GM19468 (cell line): ENCODE measurements at regions not wholly inside any gene's neighbourhood (a gene's known extent, or its start where the extent isn't known, plus 50 kb on each side); places are given as distances from the start of the nearest gene placed in this dataset.
"Not testable (repeated sequence)": the region's sequence is repeated elsewhere in the genome, so short reads cannot be mapped to it uniquely, and the experiment has no call there.

Experiments used
- ATAC-seq: cut with Tn5 transposase; IDR thresholded peaks from one replicate; pipeline ENCODE4 v1.9.1; 2021; ENCODE audit warnings: mild to moderate bottlenecking, moderate library complexity, moderate number of reproducible peaks; ENCODE audit not compliant: unreplicated experiment; ENCODE audit errors: extremely low read depth

DNA sequence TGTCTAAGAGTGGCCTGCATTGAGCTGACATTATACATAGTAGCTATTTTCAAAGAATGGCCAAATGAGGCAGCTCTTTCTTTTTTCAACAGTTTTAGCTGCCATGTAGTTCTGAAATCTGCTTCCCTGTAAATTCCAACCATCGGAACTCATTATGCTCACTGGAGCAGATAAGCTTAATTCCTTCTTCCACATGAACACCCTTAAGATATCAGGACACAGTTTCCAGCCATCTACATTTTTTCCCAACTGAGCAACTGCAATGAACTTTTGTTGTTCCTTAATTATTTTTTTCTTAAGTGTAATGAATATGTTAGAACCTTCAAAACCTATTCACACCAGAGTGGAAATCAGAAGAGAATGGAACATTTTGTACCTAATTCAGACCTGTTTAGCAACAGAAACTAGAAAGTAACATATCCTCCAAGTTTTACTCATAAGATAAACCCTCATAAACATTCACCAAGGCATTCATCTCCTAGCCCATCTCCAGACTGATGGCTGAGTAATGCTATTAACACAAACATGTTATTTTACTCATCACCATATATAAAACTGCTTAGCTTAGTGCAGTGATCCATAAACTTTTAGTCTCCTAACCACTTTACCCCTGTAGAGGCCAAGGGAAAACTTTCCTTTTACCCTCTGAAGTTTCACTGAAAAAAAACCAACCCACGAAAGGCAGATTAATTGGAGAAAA is 296.1 kb upstream of the SYT1 start:
- ATAC-seq, result no peak

DNA sequence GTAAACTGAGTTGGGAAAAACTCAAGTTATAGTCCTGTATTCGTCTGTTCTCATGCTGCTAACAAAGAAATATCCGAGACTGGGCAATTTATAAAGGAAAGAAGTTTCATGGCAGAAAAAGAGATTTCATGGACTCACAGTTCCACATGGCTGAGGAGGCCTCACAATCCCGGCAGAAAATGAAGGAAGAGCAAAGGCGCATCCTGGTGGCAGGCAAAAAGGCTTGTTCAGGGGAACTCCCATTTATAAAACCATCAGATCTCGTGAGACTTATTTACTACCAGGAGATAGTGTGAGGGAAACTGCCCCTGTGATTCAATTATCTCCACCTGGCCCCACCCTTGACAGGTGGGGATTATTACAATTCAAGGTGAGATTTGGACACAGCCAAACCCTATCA is 292.6 kb upstream of the SYT1 start:
- no peak for ATAC-seq

DNA sequence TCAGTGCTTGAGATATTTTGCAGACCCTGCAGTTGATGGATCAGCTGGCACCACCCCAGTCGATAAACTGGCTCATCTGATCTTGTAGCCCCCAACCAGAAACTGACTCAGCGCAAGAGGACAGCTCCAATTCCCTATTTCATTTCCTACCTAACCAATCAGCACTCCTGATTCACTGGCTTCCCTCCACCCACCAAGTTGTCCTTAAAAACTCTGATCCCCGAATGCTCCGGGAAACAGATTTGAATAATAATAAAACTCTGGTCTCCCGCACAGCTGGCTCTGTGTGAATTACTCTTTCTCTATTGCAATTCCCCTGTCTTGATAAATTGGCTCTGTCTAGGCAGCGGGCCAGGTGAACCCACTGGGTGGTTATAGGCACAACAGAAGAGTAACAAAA is 289.4 kb upstream of the SYT1 start:
- not testable (repeated sequence) for ATAC-seq

DNA sequence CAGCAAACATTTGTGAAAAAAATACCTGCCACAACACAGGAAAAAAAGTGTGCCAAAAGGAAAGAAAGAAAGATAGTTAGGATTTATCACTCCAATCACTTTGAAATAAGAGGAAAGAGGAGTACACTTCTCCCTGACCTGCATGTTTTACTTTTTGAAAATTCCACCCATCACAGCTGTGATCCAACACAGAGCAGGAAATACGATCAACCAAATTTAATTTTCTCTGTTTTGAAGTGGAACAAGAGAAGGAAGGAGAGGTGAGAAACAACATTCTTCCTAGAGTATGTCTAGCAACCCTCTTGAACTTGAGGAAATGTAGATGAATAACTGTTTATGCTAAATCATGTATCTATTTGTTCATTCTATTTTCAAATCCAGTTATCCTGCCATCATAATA is 284.7 kb upstream of the SYT1 start:
- no peak for ATAC-seq

DNA sequence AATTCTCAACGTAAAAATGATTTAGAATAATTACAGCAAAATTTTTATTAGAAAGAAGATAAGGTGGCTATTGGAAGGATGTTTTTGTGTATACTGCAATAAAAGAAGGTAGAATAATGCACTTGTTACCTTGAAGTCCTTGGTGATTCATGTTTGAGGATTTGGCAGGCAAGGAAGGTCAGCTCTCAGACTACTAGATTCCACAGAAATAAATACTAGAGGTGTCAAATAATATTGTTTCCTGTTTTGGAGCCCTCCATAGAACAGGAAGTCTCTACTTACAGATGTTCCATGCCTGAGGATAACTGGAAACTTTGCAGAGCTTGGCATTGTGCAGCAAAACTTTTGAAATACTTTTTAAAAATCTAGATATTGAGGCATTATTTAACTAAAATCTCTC is 284.3 kb upstream of the SYT1 start:
- ATAC-seq, result no peak

- no peak for ATAC-seq
These were observed 279.9 kb upstream of the SYT1 start for GRCh38 chr12:78584695-78585094.

- no peak for ATAC-seq
These were observed 279.4 kb upstream of the SYT1 start for GRCh38 chr12:78585132-78585531.

DNA sequence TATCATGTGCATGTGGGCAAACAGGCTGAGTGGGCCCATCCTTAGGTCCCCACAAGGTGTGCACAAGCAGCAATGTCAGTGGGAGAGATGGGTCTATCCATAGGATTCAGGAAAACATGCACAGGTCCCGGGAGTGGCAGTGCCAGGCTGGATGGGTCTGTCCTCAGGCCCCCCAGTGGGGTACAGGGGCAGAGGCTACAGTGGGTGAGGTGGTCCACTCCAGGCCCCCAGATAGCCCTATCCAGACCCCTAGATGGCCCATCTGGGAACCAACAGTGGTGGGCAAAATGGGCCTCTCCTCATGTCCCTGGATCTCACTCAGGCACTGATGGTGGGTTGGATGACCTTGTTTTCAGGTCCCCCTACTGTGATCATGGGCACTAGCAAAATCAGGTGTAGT is 277.8 kb upstream of the SYT1 start:
- ATAC-seq, result no peak

- ATAC-seq, result no peak
These were observed 265.2 kb upstream of the SYT1 start for GRCh38 chr12:78599366-78599765.

GRCh38 chr12:78600541-78600940 is 264.0 kb upstream of the SYT1 start:
- no peak for ATAC-seq

- no peak for ATAC-seq
These were observed 253.1 kb upstream of the SYT1 start for GRCh38 chr12:78611504-78611903.

DNA sequence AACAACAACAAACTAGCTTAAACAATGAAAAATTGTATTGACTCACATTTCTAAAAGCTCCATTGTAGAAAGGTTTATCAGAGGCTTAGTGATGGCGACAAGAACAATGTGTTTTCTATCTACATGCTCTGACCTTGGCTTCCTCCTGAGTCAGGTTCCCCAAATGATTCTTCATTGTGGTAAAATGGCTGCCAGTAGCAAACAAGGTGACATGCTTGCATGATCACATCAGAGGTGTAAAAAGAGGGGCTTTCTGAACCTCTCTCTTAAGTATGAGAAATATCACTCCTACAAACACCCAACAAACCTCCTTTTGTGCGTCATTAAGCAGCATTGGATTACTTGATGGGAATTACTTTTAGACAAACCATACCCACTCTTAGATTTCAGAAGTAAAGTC is 252.4 kb upstream of the SYT1 start:
- ATAC-seq, result no peak

- ATAC-seq, result no peak
These were observed 246.9 kb upstream of the SYT1 start for GRCh38 chr12:78617683-78618082.

GRCh38 chr12:78622529-78623195 is 241.9 kb upstream of the SYT1 start:
- no peak for ATAC-seq

DNA sequence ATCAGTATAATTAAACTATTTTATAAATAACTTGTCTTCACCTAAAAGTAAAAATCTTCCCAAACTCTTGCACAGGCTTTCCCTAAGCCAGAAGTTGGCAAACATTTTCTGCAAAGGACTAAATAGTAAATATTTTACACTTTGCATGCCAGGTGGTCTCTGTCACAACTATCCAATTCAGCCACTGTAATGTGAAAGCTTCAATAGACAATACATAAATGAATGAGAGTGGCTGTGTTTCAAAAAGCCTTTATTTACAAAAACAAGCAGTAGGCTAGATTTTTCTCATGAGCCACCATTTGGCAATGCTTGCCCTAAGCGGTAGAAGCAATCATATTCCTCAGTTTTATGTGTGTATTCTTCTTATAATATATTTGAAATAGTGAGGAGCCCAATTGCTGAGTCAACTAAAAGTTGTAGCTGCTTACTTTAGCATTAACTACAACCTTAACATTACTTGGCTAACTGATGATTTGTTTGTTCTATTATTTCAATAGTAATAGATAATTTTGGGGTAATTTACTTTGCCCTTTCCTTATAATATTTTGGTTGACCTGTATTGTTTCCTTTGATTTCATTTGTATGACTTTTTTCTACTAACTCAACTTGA is 236.0 kb upstream of the SYT1 start:
- no peak for ATAC-seq

DNA sequence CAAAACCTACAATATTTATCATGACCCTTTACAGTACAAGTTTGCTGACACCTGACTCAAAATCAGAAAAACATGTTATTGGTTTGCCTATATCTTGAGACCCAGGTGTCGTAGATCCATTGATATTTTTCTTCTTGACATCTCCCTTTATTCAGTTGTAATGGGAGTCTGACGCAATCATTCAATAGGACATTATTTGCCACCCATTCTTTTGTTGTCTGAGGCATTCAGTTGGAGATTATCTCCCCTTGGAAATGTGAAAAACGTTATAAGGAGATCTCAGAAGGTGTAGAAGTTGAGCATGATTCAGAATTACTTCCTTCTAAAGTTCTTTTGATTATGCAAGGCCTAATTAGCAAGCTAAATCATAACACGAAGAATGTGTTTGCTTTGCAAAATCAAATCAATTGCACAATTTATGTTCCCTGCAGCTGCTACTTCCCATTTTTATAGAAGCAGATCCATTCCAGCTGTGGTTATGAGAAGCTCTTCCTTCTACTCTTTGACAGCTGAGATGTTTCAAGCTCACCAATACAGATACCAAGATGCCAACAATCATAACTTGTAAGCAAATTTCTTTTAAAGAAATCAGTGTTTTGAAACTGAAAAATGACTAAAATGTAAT is 228.2 kb upstream of the SYT1 start:
- no peak for ATAC-seq

GRCh38 chr12:78641837-78642423 is 222.6 kb upstream of the SYT1 start:
- ATAC-seq, result no peak

DNA sequence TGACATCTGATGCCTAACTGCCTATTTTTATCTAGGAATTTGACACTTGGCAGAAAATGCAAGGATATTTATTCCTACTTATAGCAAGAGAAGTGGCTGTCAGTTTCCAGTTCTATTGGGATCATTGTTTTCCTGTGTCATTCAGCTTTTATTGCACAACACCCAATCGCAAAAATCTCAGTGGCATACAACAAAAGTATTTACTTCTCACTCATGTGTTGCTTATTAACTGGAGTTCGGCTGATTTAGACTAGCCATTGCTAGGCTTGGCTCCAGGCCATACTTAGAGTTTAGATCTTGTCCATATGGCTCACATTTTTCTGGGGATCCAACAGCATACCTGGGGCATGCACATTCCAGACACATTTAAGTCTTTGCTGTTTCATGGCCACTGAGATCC is 218.6 kb upstream of the SYT1 start:
- ATAC-seq, result no peak

GRCh38 chr12:78651755-78652154 is 212.8 kb upstream of the SYT1 start:
- ATAC-seq, result no peak

DNA sequence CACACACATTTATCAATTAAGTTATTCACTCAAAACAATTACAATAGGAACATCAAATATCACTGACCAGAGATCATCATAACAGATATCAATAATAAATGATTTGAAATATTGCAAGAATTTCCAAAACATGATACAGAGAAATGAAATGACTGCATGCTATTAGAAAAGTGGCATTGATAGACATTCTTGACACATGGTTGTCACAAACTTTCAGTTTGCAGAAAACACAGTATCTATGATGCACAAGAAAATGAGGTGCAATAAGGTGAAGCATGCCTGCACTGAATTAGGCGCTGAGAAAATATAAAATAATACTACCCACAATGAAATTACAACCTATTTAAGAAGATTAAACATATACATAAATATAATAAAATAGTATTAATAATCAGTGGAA is 198.0 kb upstream of the SYT1 start:
- no peak for ATAC-seq

DNA sequence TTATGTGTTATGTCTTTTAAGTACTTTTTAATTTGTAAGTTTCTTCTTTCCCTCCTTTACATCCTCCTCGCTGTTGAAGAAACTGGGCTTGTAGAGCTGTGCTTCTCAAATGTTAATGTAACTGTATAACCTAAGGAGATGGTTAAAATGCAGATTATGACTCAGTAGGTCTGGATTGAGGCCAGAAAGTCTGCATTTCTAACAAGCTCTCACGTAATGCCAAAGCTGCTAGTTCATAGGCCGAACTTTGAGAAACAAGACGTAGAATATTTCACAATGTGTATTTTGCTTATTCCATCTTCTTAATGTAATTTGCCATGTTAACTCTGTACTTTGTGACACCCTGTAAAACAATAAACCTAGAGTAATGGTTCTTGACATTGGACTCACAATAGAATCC is 193.3 kb upstream of the SYT1 start:
- ATAC-seq, result no peak
